Esophagus squamous epithelium (tissue), 4 donors: ENCODE measurements at regions not wholly inside any gene's neighbourhood (a gene's known extent, or its start where the extent isn't known, plus 50 kb on each side); places are given as distances from the start of the nearest gene placed in this dataset.

Source experiments
- POLR2A ChIP-seq, 4 donors: fragments of 450-650 bp; IDR thresholded peaks; one replicate each; pipeline ENCODE4 v1.6.1; 2017; ENCODE audit warnings: antibody characterized with exemption in 4 of 4, mild to moderate bottlenecking in 4 of 4, moderate library complexity in 3 of 4
- TF ChIP-seq, protein P1 (sequence below), 6 experiments: fragments of 450-650 bp in 4 of 6; fragments of 200-600 bp in 2 of 6; sonication (generic) in 2 of 6; IDR thresholded peaks; one replicate each; pipeline ENCODE4 v1.5.1; 2016 to 2019; ENCODE audit warnings: antibody characterized with exemption in 6 of 6, mild to moderate bottlenecking in 4 of 6, moderate library complexity in 4 of 6

- TF ChIP-seq, protein P1, sequence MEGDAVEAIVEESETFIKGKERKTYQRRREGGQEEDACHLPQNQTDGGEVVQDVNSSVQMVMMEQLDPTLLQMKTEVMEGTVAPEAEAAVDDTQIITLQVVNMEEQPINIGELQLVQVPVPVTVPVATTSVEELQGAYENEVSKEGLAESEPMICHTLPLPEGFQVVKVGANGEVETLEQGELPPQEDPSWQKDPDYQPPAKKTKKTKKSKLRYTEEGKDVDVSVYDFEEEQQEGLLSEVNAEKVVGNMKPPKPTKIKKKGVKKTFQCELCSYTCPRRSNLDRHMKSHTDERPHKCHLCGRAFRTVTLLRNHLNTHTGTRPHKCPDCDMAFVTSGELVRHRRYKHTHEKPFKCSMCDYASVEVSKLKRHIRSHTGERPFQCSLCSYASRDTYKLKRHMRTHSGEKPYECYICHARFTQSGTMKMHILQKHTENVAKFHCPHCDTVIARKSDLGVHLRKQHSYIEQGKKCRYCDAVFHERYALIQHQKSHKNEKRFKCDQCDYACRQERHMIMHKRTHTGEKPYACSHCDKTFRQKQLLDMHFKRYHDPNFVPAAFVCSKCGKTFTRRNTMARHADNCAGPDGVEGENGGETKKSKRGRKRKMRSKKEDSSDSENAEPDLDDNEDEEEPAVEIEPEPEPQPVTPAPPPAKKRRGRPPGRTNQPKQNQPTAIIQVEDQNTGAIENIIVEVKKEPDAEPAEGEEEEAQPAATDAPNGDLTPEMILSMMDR (IDR thresholded peaks at IDR 0.05): no peak
- no peak for TF ChIP-seq POLR2A (IDR thresholded peaks at IDR 0.05)
Measured at GRCh38 chr7:18228686-18229085, 201.0 kb upstream of the PRPS1L1 start.
